H1 (cell line): ENCODE measurements at regions not wholly inside any gene's neighbourhood (a gene's known extent, or its start where the extent isn't known, plus 50 kb on each side); places are given as distances from the start of the nearest gene placed in this dataset.

Experiments
- CEBPB ChIP-seq: IDR thresholded peaks from 2 replicates; pipeline ENCODE4 v1.6.1; 2012; ENCODE audit warnings: low read depth, low read length
- CTCF ChIP-seq, 3 experiments: IDR thresholded peaks; 1 replicate in 2 of 3; 2 replicates in 1 of 3; pipeline versions ENCODE4 v1.5.1 to v1.6.1; 2011; ENCODE audit warnings: low read length in 3 of 3, mild to moderate bottlenecking in 3 of 3, inconsistent platforms in 2 of 3, low read depth in 1 of 3, moderate library complexity in 1 of 3; ENCODE audit not compliant: insufficient read depth in 1 of 3; ENCODE audit errors: control extremely low read depth in 1 of 3
- EGR1 ChIP-seq: IDR thresholded peaks from 2 replicates; pipeline ENCODE4 v1.6.1; 2011; ENCODE audit warnings: low read depth, low read length, borderline replicate concordance
- JUND ChIP-seq: IDR thresholded peaks from 2 replicates; pipeline ENCODE4 v1.6.1; 2011; ENCODE audit warnings: mild to moderate bottlenecking, improper control_type of control experiment, low read length
- POLR2A ChIP-seq, 2 experiments: IDR thresholded peaks; 1 replicate in 1 of 2; 2 replicates in 1 of 2; pipeline ENCODE4 v1.6.1; 2011; ENCODE audit warnings: low read depth in 2 of 2, low read length in 2 of 2, mild to moderate bottlenecking in 2 of 2; ENCODE audit errors: control extremely low read depth in 1 of 2
- POLR2AphosphoS5 ChIP-seq: IDR thresholded peaks from 2 replicates; pipeline ENCODE4 v1.6.1; 2011; ENCODE audit warnings: low read depth, low read length
- TAF1 ChIP-seq: IDR thresholded peaks from 2 replicates; pipeline ENCODE4 v1.6.1; 2011; ENCODE audit warnings: mild to moderate bottlenecking, low read depth, low read length
- TBP ChIP-seq: IDR thresholded peaks from 2 replicates; pipeline ENCODE4 v1.6.1; 2011; ENCODE audit warnings: low read depth, low read length, improper control_type of control experiment

- TF ChIP-seq JUND (no peak), CEBPB (no peak), TBP (no peak), CTCF (IDR thresholded peaks at IDR 0.05; ENCODE audit: control extremely low read depth in 1 of 3, insufficient read depth in 1 of 3, low read depth in 1 of 3, low read length in 3 of 3) (no peak), TAF1 (no peak), POLR2AphosphoS5 (no peak), EGR1 (no peak), POLR2A (IDR thresholded peaks at IDR 0.05; ENCODE audit: control extremely low read depth in 1 of 2, low read depth in 2 of 2, low read length in 2 of 2) (no peak)
These were observed 427.4 kb upstream of the MGMT start for GRCh38 chr10:129039406-129040370.
